Cardiac septum (tissue), 1 donor: ENCODE measurements at regions not wholly inside any gene's neighbourhood (a gene's known extent, or its start where the extent isn't known, plus 50 kb on each side); places are given as distances from the start of the nearest gene placed in this dataset.
"Not testable (repeated sequence)": the region's sequence is repeated elsewhere in the genome, so short reads cannot be mapped to it uniquely, and the experiment has no call there.

ENCODE experiments used
- DNase-seq: peaks from one replicate; pipeline ENCODE4 v3.0.0-alpha.2; 2020; ENCODE audit warnings: low spot score
- intact Hi-C: fragments of 100-400 bp; cut with DNase I; formaldehyde crosslinking; loops from one replicate; pipeline ENCODE4 v1.14.0; 2022
- donor health status: DM: no; HTN: no; CAD: no.

DNA sequence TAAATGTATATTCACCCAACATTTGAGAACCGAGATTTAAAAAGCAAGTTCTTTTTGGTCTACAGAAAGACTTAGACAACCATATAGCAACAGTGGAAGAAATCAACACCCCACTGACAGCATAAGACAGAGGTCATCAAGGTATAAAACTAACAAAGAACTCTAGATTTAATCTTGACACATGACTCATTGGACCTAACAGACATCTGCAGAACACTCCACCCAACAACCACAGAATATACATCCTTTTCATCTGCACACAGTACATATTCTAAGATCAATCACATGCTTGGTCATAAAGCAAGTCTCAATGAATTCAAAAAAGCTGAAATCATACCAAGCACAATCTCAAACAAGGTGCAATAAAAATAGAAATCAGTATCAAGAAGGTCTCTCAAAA lies 65.8 kb downstream of the SPIN4 start:
- intact Hi-C loops, result no loop called here
- DNase-seq, result no peak

DNA sequence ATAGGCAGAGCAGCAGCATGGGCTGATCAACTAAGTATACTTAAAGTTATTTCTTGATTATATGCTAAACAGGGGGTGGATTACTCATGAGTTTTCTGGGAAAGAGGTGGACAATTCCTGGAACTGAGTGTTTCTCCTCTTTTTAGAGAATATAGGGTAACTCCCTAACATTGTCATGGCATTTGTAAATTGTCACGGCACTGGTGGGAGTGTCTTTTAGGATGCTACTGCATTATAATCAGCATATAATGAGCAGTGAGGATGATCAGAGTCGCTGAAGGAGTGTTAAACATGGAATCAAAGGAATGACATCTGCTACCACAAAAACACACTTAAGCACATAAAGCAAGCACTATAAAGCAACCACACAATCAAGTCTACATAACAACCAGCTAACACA lies 66.5 kb downstream of the SPIN4 start:
- no peak for DNase-seq
- intact Hi-C loops, result no loop called here

DNA sequence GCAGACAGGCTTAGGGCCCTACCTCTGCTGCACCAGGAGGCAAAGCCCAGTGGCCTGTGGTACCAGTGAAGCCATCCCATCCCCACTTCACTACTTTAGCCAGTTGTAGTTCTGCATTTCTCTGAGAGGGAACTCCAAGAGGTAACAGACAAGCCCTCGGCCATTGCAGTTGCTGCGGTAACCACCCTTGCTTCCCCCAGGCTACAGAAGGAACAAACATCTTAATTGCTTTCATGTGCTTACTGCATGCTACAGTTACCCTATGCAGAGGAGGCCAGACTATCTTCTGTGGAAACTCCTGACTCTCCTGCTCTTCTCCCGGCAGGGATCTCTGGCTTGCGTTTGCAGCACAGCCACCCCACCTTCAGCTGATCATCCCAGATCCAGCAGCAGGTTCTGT lies 67.8 kb downstream of the SPIN4 start:
- DNase-seq, result no peak
- intact Hi-C loops, result no loop called here

GRCh38 chrX:63282828-63283227 lies 68.3 kb downstream of the SPIN4 start:
- no peak for DNase-seq
- intact Hi-C loops, result no loop called here

GRCh38 chrX:63282077-63282476 lies 69.1 kb downstream of the SPIN4 start:
- intact Hi-C loops, result no loop called here

DNA sequence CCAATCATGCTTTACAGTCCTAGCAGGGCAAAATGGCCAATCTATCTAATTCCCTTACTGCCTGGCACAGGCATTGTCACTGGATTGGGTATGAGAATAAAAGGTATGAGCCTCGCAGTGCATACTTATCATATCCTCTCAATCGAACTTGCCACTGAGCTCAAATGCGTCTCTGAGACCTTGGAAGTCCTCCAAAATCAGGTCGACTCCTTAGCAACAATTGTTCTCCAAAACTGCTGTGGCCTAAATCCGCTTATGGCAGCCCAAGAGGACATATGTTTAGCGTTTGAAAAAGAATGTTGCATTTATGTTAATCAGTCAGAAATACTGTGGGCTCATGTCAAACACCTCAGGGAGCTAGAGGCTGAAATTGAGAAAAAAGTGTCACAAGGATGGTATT lies 69.7 kb downstream of the SPIN4 start:
- DNase-seq, result no peak
- intact Hi-C loops, result no loop called here

More at GRCh38 chrX:63282077-63282476, 69.1 kb downstream of the SPIN4 start:
- DNase-seq, result no peak

DNA sequence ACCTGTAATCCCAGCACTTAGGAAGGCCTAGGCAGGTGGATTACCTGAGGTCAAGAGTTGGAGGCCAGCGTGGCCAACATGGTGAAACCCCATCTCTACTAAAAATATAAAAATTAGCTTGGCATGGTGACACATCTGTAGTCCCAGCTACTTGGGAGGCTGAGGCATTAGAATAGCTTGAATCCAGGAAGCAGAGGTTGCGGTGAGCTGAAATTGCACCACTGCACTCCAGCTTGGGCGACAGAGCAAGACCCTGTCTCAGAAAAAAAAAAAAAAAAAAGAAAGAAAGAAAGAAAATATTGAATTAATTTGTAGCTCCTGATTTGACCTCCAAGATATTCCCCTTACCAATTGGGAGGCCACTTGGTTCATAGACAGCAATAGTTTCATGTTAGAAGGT lies 73.7 kb downstream of the SPIN4 start:
- DNase-seq, intact Hi-C loops: not testable (repeated sequence)

GRCh38 chrX:63275127-63275526 lies 76.0 kb downstream of the SPIN4 start:
- DNase-seq, result no peak
- intact Hi-C loops, result no loop called here

DNA sequence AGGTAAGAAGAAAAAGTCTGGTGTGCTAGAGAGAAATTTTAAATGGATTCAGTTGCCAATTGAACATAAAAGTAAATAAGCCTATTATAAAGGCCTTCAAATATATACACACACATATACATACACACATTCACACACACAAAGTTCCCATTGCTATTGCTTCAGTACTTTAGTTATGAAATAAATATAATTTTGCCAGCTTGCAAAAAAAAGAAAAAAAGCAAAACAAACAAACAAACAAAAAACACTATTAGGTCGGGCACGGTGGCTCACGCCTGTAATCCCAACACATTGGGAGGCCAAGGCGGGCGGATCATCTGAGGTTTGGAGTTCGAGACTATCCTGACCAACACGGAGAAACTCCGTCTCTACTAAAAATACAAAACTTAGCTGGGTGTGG lies 80.3 kb downstream of the SPIN4 start:
- intact Hi-C loops, result no loop called here
- DNase-seq, result no peak

GRCh38 chrX:63258144-63258543 lies 93.0 kb downstream of the SPIN4 start:
- intact Hi-C loops, result no loop called here

DNA sequence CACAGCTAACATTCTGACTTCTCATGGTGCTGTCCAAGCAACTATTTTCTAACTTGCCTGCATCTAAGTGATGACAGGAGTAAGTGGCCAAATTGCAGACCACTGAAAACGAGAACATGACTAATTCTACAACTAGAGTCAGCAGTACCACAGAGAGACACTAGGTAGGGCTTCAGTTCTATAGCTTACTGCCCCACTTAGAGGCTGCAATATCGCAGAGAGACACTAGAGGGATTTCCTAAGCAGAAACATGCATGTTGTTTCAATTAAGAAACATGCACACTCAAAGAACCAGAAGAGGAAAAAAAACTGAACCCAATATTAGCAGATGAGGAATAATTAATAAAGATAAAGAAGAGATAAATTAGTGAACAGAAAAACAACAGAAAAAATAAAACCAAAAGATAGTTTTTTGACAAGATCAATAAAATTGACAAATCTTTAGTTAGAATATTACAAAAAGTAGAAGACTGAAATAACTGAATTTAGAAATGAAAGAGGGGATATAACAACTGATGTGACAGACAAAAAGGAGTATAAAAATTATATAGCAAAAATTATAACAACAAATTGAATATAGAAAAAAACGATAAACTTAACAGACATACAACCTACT lies 100.8 kb downstream of the SPIN4 start:
- DNase-seq, result no peak
- intact Hi-C loops, result no loop called here

More at GRCh38 chrX:63258144-63258543, 93.0 kb downstream of the SPIN4 start:
- DNase-seq, result no peak

DNA sequence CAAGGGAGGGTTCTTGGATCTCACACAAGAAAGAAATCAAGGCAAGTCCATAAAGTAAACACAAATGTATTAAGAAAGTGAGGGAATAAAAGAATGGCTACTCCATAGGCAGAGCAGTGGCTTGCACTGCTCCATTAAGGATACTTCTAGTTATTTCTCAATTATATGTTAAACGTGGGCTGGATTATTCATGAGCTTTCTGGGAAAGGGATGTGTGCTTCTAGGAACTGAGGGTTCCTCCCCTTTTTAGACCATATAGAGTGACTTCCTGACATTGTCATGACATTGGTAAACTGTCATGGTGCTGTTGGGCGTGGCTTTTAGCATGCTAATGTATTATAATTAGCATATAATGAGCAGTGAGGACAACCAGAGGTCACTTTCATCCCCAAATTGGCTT lies 108.4 kb downstream of the SPIN4 start:
- intact Hi-C loops, DNase-seq: not testable (repeated sequence)

DNA sequence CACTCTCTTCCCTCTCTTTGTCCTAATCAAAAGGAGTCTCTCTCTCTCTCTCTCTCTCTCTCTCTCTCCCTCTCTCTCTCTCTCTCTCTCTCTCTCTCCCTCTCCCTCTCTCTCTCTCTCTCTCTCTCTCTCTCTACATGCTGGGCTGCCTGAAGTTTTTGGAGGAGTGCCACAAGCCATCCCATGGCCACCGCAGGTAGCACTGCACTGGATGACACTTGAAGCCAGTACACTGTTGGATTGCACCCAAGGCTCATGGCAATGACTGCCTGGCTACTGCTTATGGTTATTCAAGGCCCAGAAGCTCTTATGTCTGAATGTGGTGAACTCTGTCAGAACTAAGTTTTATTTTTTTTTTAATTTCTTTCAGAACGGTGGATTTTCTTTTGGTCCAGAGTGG lies 115.2 kb downstream of the SPIN4 start:
- DNase-seq, intact Hi-C loops: not testable (repeated sequence)

DNA sequence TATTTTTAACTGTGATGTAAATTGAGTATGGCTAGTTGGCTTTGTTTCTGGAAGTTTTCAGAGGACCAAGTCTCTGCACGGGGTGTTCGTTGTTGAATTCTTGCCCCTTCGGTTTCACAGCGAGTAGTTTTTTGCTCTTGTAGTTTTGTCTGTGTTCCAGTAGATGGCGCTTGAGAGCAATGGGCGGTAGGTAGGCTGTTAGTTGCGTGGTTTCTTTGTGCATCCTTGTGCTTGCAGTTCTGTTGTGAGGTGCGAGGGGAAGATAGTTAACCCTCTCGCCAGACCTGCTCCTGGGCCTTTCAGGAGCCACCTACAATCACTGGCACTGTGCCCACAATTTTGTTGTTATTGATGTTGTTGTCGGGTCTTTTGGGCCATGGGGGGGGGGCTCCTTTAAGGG lies 118.1 kb downstream of the SPIN4 start:
- intact Hi-C loops, DNase-seq: not testable (repeated sequence)

GRCh38 chrX:63218202-63218601 lies 132.9 kb downstream of the SPIN4 start:
- intact Hi-C loops, DNase-seq: not testable (repeated sequence)

GRCh38 chrX:63217549-63217948 lies 133.6 kb downstream of the SPIN4 start:
- DNase-seq, intact Hi-C loops: not testable (repeated sequence)

DNA sequence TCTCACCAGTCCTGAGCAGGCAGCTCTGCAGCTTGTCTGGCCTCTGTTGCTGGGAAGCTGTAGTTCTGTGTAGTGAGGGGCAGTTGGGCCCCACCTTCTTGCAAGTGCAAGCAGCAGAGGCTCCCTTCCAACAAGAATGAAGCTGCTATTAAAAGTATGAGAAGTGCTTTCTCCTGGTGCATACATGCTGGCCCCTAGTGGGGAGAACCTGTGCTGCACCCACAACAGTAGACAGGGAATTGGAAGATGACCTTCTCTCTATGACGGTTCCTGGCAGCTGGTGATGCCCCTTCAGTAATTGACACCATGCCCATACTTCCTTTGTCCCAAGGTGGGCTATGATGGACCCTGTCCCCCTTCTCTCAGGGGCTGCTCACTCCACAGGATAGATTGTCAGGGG lies 141.5 kb downstream of the SPIN4 start:
- DNase-seq, intact Hi-C loops: not testable (repeated sequence)

- DNase-seq, intact Hi-C loops: not testable (repeated sequence)
Observed at GRCh38 chrX:63209128-63209527, 142.0 kb downstream of the SPIN4 start.

GRCh38 chrX:63204266-63205074 lies 146.7 kb downstream of the SPIN4 start:
- intact Hi-C loops, DNase-seq: not testable (repeated sequence)

- DNase-seq, intact Hi-C loops: not testable (repeated sequence)
Observed at GRCh38 chrX:63201987-63202386, 149.1 kb downstream of the SPIN4 start.

DNA sequence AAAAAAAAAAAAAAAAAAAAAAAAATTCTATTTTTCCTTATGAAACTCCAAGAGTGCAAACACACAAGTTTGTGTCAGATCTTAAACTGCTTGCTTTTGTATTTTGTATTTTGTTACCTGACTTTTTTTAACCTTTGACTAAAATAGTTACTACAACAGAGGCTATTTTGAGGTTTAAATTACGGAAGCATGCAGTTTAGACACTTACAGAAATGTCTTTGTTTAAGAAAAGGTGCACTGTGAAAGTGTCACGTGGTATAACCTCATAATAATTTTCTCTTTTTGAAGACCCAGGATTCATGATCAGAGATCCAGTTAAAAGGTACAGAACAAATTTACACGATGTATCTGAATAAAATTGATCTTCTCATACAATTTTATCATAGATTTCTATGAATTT lies 152.4 kb downstream of the SPIN4 start:
- DNase-seq, intact Hi-C loops: not testable (repeated sequence)
